ENCODE measurements at regions not wholly inside any gene's neighbourhood (a gene's known extent, or its start where the extent isn't known, plus 50 kb on each side); places are given as distances from the start of the nearest gene placed in this dataset.

DNA sequence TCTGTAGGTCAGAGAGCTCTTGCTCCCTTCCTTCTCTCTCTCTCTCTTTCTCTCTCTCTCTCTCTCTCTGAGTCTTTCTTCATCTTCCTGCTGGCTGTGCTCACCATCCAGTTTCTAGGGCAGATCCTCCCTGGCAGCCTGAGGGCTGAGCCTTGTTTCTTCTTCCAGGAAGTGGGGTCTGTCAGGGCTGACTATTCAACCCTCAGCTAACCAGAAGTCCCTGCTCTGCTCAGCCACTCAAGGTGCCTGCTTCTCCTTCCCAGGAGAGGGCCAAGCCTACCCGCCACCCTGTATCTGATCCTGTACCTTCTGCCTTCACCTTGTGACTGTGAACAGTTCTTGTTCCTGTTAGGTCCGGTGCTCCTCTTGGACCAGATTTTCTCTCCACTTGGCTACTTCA, 107.6 kb upstream of the ETV3 start:
- ChIA-PET CTCF (no interaction called here), POLR2A (no interaction called here)
- intact Hi-C loops (cut with DNase I, micrococcal nuclease), result no loop called here
- Mint-ChIP-seq H3K36me3 (ENCODE audit: low read depth) (no peaks in the 10 kb centered on the region), H3K27me3 (peaks cover 59% of the 10 kb centered on the region), H3K9me3 (peaks cover 3% of the 10 kb centered on the region), H3K4me3 (no peak overlapping the region), H3K4me1 (ENCODE audit: low read depth) (no peaks in the 10 kb centered on the region), H3K27ac (no peak overlapping the region)
- DNase-seq (no peak), ATAC-seq (ENCODE audit: poor library complexity) (no peak)
- H3K4me1 ChIP-seq (ENCODE audit: insufficient read depth, low read length), result no peaks in the 10 kb centered on the region
- TF ChIP-seq, protein P1, sequence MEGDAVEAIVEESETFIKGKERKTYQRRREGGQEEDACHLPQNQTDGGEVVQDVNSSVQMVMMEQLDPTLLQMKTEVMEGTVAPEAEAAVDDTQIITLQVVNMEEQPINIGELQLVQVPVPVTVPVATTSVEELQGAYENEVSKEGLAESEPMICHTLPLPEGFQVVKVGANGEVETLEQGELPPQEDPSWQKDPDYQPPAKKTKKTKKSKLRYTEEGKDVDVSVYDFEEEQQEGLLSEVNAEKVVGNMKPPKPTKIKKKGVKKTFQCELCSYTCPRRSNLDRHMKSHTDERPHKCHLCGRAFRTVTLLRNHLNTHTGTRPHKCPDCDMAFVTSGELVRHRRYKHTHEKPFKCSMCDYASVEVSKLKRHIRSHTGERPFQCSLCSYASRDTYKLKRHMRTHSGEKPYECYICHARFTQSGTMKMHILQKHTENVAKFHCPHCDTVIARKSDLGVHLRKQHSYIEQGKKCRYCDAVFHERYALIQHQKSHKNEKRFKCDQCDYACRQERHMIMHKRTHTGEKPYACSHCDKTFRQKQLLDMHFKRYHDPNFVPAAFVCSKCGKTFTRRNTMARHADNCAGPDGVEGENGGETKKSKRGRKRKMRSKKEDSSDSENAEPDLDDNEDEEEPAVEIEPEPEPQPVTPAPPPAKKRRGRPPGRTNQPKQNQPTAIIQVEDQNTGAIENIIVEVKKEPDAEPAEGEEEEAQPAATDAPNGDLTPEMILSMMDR (IDR thresholded peaks at IDR 0.05), result no peak
- no peaks in the 10 kb centered on the region for H3K36me3 ChIP-seq (ENCODE audit: insufficient read depth, low read length)
- no peak overlapping the region for H3K4me3 ChIP-seq (ENCODE audit: low read length)
- no peak overlapping the region for H3K27ac ChIP-seq (ENCODE audit: low read depth in 1 of 2, low read length in 2 of 2)
- peaks cover 0 to 5% of the 10 kb centered on the region in 2 experiments for H3K9me3 ChIP-seq (ENCODE audit: control insufficient read depth in 1 of 2, insufficient read depth in 1 of 2, low read length in 2 of 2)
- peaks cover 4 to 32% of the 10 kb centered on the region in 2 experiments for H3K27me3 ChIP-seq (ENCODE audit: control insufficient read depth in 1 of 2, insufficient read depth in 2 of 2, low read length in 2 of 2)

DNA sequence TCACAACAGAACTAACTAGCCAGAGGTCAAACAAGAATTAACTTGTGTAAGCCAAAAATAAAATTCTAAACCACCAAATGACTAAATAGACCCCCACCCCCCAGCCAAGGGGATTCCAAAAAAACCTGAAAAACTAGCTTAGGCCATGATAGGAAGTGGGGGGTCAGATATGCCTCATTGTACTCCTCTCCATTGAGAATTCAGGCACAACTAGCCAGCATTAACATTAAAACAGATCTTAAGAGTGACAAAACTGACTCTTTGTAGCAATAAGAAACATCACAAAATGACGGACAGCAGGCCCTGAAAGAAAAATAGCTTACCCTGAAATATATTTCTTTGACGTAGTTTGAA, 103.0 kb upstream of the ETV3 start:
- POLR2A ChIA-PET, result no interaction called here
- Mint-ChIP-seq H3K9me3 (no peaks in the 10 kb centered on the region), H3K27me3 (peaks cover 27% of the 10 kb centered on the region), H3K27ac (no peak overlapping the region), H3K36me3 (ENCODE audit: low read depth) (no peaks in the 10 kb centered on the region), H3K4me3 (no peak overlapping the region), H3K4me1 (ENCODE audit: low read depth) (no peaks in the 10 kb centered on the region)
- Histone ChIP-seq H3K9me3 (ENCODE audit: control insufficient read depth in 1 of 2, insufficient read depth in 1 of 2, low read length in 2 of 2) (peaks cover 0 to 5% of the 10 kb centered on the region in 2 experiments), H3K36me3 (ENCODE audit: insufficient read depth, low read length) (no peaks in the 10 kb centered on the region), H3K27me3 (ENCODE audit: control insufficient read depth in 1 of 2, insufficient read depth in 2 of 2, low read length in 2 of 2) (peaks cover 8 to 19% of the 10 kb centered on the region in 2 experiments), H3K27ac (ENCODE audit: low read depth in 1 of 2, low read length in 2 of 2) (no peak overlapping the region), H3K4me1 (ENCODE audit: insufficient read depth, low read length) (no peaks in the 10 kb centered on the region), H3K4me3 (ENCODE audit: low read length) (no peak overlapping the region)
- TF ChIP-seq, protein P1 (IDR thresholded peaks at IDR 0.05), result no peak
- no peak for DNase-seq
- intact Hi-C loops (cut with DNase I, micrococcal nuclease), result no loop called here
- CTCF ChIA-PET, result no interaction called here
- no peak for ATAC-seq (ENCODE audit: poor library complexity)

DNA sequence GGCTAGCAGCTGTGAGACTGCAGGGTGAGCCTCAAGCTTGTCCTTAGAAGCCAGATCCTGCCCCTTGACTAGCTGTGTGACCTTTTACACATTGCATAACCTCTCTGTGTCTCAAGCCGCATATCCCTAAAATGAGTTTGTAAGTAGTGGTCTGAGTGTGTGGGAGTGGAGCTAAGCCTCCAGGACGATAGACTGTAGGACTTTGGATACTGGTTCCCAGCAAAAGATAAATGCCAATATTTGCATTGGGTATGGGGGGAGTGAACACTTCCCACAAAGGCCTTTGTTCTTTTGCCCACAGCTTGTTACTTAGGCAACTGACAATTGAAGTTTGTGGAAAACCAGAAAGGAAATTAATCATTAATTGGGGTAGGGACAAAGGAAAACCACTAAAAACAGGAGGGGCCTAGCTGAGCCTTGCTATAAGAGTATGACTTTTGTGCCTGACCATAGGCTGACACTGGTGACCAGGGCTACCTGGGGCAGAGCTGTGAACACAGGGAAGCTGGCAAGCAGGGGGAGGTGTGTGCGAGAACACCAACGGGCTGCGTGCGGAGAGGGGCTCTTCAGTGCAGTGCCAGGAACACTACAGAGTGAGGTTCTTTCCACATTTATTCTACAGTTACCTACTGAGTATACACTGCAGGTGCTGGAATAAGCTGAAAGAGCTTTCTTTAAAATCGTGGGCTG, 102.4 kb upstream of the ETV3 start:
- CTCF ChIA-PET, result no interaction called here
- H3K36me3 Mint-ChIP-seq (ENCODE audit: low read depth), result no peaks in the 10 kb centered on the region
- peaks cover 21% of the 10 kb centered on the region for H3K27me3 Mint-ChIP-seq
- ATAC-seq (ENCODE audit: poor library complexity) (no peak), DNase-seq (no peak)
- Histone ChIP-seq H3K9me3 (ENCODE audit: control insufficient read depth in 1 of 2, insufficient read depth in 1 of 2, low read length in 2 of 2) (peaks cover 0 to 5% of the 10 kb centered on the region in 2 experiments), H3K27ac (ENCODE audit: low read depth in 1 of 2, low read length in 2 of 2) (no peak overlapping the region), H3K4me1 (ENCODE audit: insufficient read depth, low read length) (no peaks in the 10 kb centered on the region), H3K36me3 (ENCODE audit: insufficient read depth, low read length) (no peaks in the 10 kb centered on the region), H3K4me3 (ENCODE audit: low read length) (no peak overlapping the region), H3K27me3 (ENCODE audit: control insufficient read depth in 1 of 2, insufficient read depth in 2 of 2, low read length in 2 of 2) (peaks cover 8 to 14% of the 10 kb centered on the region in 2 experiments)
- intact Hi-C loops (cut with DNase I, micrococcal nuclease), result no loop called here
- no peaks in the 10 kb centered on the region for H3K4me1 Mint-ChIP-seq (ENCODE audit: low read depth)
- POLR2A ChIA-PET, result no interaction called here
- TF ChIP-seq, protein P1 (IDR thresholded peaks at IDR 0.05), result no peak
- no peaks in the 10 kb centered on the region for H3K9me3 Mint-ChIP-seq
- no peak overlapping the region for H3K27ac Mint-ChIP-seq
- no peak overlapping the region for H3K4me3 Mint-ChIP-seq
